Fibroblast of lung (primary cell): ENCODE measurements at regions not wholly inside any gene's neighbourhood (a gene's known extent, or its start where the extent isn't known, plus 50 kb on each side); places are given as distances from the start of the nearest gene placed in this dataset.

Source experiments
- DNase-seq, 2 donors: peaks; one replicate each; pipeline versions ENCODE4 v3.0.0 to v3.0.0-alpha.2; 2010; ENCODE audit warnings: low read depth in 2 of 2
- H2AFZ ChIP-seq: 2 replicates; pipeline ENCODE4 v1.5.1; 2012; ENCODE audit warnings: low read length, control low read depth, inconsistent platforms
- H3K27ac ChIP-seq: 2 replicates; pipeline ENCODE4 v1.5.1; 2011; ENCODE audit warnings: low read length, control low read depth; ENCODE audit not compliant: insufficient read depth
- H3K27me3 ChIP-seq: 2 replicates; pipeline ENCODE4 v1.5.1; 2011; ENCODE audit warnings: mild to moderate bottlenecking, low read length; ENCODE audit not compliant: control insufficient read depth, insufficient read depth
- H3K36me3 ChIP-seq: 2 replicates; pipeline ENCODE4 v1.5.1; 2011; ENCODE audit warnings: low read length; ENCODE audit not compliant: control insufficient read depth, insufficient read depth
- H3K4me1 ChIP-seq: 2 replicates; pipeline ENCODE4 v1.5.1; 2011; ENCODE audit warnings: low read length; ENCODE audit not compliant: control insufficient read depth, insufficient read depth; ENCODE audit errors: extremely low read depth
- H3K4me2 ChIP-seq: 2 replicates; pipeline ENCODE4 v1.5.1; 2011; ENCODE audit warnings: low read length, control low read depth; ENCODE audit not compliant: insufficient read depth; ENCODE audit errors: extremely low read depth
- H3K4me3 ChIP-seq, 4 experiments: fragments of 200-600 bp in 1 of 4; sonication (generic) in 1 of 4; replicated peaks in 1 of 4; 2 replicates each; pipeline ENCODE4 v1.5.1; 2011 to 2016; ENCODE audit warnings: low read length in 4 of 4, low read depth in 3 of 4, mild to moderate bottlenecking in 3 of 4, control low read depth in 2 of 4, inconsistent platforms in 1 of 4, mixed read lengths in 1 of 4; ENCODE audit not compliant: insufficient read depth in 1 of 4; ENCODE audit errors: control extremely low read depth in 1 of 4
- H3K79me2 ChIP-seq: 2 replicates; pipeline ENCODE4 v1.5.1; 2012; ENCODE audit warnings: mild to moderate bottlenecking, low read length, inconsistent platforms; ENCODE audit not compliant: control insufficient read depth, insufficient read depth
- H3K9ac ChIP-seq: 2 replicates; pipeline ENCODE4 v1.5.1; 2011; ENCODE audit warnings: mild to moderate bottlenecking, low read length, control low read depth; ENCODE audit not compliant: insufficient read depth
- H3K9me3 ChIP-seq: 2 replicates; pipeline ENCODE4 v1.5.1; 2012; ENCODE audit warnings: low read depth, low read length; ENCODE audit not compliant: control insufficient read depth, insufficient read depth
- H4K20me1 ChIP-seq: 2 replicates; pipeline ENCODE4 v1.5.1; 2011; ENCODE audit warnings: low read length; ENCODE audit not compliant: control insufficient read depth, insufficient read depth; ENCODE audit errors: extremely low read depth
- CTCF ChIP-seq, 2 donors: IDR thresholded peaks in 1 of 2; conservative IDR thresholded peaks in 1 of 2; 1 replicate in 1 of 2; 2 replicates in 1 of 2; pipeline ENCODE4 v1.5.1; 2011 to 2012; ENCODE audit warnings: low read length in 2 of 2, control low read depth in 1 of 2, inconsistent platforms in 1 of 2, low read depth in 1 of 2, mild to moderate bottlenecking in 1 of 2
- EZH2 ChIP-seq: IDR thresholded peaks from 2 replicates; pipeline ENCODE4 v1.5.1; 2012; ENCODE audit warnings: low read length, control low read depth, mild to moderate bottlenecking; ENCODE audit errors: missing control alignments

GRCh38 chr9:87292449-87293191 is 205.0 kb upstream of the DAPK1 start:
- TF ChIP-seq CTCF (conservative IDR thresholded peaks at IDR 0.05 in 1 of 2, IDR thresholded peaks at IDR 0.05 in 1 of 2; ENCODE audit: low read depth in 1 of 2, low read length in 2 of 2), result no peak
- TF ChIP-seq EZH2, result no peak
- peak in 1 of 2 donors; percentile 65 for DNase-seq
- Histone ChIP-seq H3K79me2 (no peaks in the 10 kb centered on the region), H3K27ac (no peak overlapping the region), H3K9ac (no peak overlapping the region), H3K9me3 (no peaks in the 10 kb centered on the region), H3K27me3 (no peaks in the 10 kb centered on the region), H3K4me3 (no peak overlapping the region), H3K4me1 (no peaks in the 10 kb centered on the region), H2AFZ (no peak overlapping the region), H3K36me3 (no peaks in the 10 kb centered on the region), H4K20me1 (no peaks in the 10 kb centered on the region), H3K4me2 (no peak overlapping the region)

DNA sequence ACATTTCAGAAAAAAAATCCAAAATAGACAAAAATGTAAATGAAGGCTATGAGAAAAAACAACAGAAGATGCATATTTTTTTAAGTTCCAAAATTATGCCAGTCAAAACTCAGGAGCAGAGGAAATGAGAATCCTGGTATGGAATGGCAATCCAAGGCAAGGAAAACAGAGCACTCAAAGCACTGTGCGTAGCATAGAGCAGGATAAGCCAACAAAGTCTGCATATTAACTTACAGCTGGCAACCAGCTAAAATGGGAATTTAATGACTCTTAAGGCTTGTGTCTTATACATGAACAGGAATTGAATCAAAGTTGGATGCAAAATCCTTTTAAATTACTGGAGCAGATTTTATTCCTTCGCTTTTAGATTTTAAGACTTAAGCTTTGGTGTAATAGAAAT is 203.5 kb upstream of the DAPK1 start:
- no peak overlapping the region for H3K4me3 ChIP-seq
- H3K79me2 ChIP-seq, result no peaks in the 10 kb centered on the region
- no peak overlapping the region for H3K9ac ChIP-seq
- H3K36me3 ChIP-seq, result no peaks in the 10 kb centered on the region
- H4K20me1 ChIP-seq, result no peaks in the 10 kb centered on the region
- H2AFZ ChIP-seq, result no peak overlapping the region
- H3K27ac ChIP-seq, result no peak overlapping the region
- no peaks in the 10 kb centered on the region for H3K9me3 ChIP-seq
- no peak overlapping the region for H3K4me2 ChIP-seq
- no peaks in the 10 kb centered on the region for H3K27me3 ChIP-seq
- no peaks in the 10 kb centered on the region for H3K4me1 ChIP-seq
- TF ChIP-seq EZH2, result no peak
- TF ChIP-seq CTCF (conservative IDR thresholded peaks at IDR 0.05 in 1 of 2, IDR thresholded peaks at IDR 0.05 in 1 of 2; ENCODE audit: low read depth in 1 of 2, low read length in 2 of 2), result no peak
- DNase-seq, result no peak

DNA sequence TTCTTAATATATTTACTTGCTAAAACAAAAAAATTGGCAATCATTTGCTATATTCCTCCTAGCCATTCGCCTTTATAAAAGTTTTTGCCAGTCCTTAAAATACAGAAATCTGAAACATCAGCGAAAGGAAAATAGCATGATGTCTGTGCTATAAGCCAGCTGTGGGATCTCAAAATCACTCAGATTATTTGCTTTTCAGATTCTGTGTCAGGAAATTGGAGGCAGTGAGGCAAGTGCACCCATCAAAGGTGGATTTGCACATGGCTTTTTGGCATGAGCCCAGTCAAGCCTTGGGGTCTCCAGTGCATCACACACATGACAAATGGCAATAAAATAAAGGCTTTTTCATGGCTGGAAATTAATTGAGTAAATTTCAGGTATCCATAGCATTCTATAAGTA is 196.8 kb upstream of the DAPK1 start:
- no peak for TF ChIP-seq CTCF (conservative IDR thresholded peaks at IDR 0.05 in 1 of 2, IDR thresholded peaks at IDR 0.05 in 1 of 2; ENCODE audit: low read depth in 1 of 2, low read length in 2 of 2)
- no peak for TF ChIP-seq EZH2
- peak in 1 of 2 donors; percentile 58 for DNase-seq
- H3K27ac ChIP-seq, result no peak overlapping the region

More for the DNA sequence above, 196.8 kb upstream of the DAPK1 start:
- no peaks in the 10 kb centered on the region for H3K4me1 ChIP-seq
- no peaks in the 10 kb centered on the region for H4K20me1 ChIP-seq
- H2AFZ ChIP-seq, result no peak overlapping the region
- no peak overlapping the region for H3K4me2 ChIP-seq
- no peaks in the 10 kb centered on the region for H3K79me2 ChIP-seq
- H3K9me3 ChIP-seq, result no peaks in the 10 kb centered on the region
- no peaks in the 10 kb centered on the region for H3K36me3 ChIP-seq
- no peaks in the 10 kb centered on the region for H3K27me3 ChIP-seq
- no peak overlapping the region for H3K9ac ChIP-seq
- no peak overlapping the region for H3K4me3 ChIP-seq
